ENCODE measurements at regions not wholly inside any gene's neighbourhood (a gene's known extent, or its start where the extent isn't known, plus 50 kb on each side); places are given as distances from the start of the nearest gene placed in this dataset.

DNA sequence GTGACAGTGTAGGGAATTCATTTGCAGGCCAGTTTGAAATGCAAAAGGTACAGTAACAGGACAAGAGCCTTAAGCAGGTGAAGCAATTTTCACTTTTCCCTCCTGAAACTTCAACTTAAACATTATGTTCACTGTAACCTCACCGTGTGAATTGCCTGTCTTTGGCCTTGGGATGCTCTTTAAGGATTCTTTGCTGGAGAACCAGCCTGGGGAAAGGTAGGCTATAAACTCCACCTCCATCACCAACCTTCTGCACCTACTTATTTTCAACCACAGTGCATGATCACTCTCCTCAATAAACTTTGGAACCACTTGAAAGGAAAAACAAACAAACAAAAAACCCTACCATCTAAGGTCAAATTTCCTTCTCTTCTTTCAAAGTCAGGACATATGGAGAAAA, 300.5 kb downstream of the TLE1 start:
- no peak for DNase-seq

GRCh38 chr9:81387360-81388106, 301.8 kb downstream of the TLE1 start:
- DNase-seq: no peak

DNA sequence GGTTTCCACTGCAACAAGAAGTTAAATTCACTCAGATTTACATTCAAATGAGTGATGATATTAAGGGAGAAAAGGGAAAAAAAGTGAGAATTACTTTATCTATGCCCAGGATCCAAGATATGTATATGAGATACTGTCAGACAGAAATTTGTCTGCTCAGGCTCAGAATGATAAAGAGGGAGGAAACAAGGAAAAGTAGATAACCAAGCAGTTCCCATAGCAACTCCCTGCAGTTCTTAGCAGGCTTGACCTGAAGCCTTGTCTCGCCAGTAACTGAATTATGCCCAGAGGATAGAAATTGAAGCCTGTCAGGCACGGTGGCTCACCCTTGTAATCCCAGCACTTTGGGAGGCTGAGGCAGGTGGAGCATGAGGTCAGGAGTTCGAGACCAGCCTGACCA, 304.4 kb downstream of the TLE1 start:
- DNase-seq: no peak

GRCh38 chr9:81382281-81382680, 307.1 kb downstream of the TLE1 start:
- no peak for DNase-seq

- no peak for DNase-seq
These were observed 307.7 kb downstream of the TLE1 start for GRCh38 chr9:81381694-81382093.

DNA sequence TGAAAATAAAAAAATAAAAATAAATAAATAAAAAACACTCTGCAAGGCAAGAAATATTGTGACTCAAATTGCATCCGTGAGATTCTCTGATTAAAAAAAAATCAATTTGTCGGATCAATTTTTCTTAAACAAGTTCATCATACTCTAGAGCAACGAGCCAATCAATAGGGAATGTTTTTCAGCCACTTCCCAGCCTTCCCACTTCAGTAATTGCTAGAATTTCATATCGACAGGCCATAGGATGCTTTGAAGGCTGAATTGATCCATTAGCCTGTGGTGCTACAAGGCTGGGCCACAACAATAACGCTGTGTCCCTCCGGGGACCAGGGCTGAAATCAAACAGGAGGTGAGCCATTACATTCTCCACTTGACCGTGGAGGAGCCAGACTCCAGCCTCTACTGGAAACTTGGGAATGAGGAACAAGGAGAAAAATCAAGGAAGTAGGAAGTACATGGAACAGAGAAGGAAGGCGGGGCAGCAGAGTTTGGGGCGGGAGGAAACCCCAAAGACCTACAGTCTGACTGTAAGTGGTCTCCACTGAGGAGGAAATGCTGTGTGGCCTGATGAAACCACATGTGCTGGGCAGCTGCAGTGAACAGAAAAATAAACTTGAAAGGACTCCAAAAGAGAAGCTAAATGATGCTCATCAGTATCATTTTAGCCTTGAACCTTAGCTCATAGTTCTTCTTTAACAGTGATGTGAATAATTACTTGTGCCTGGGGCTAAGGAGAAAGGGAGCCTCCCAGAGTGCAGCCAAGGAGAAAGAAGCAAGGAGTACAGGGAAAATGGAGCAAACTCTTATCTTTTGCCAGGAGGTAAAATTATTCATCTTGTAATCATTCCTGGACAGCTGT, 308.6 kb downstream of the TLE1 start:
- no peak for DNase-seq

DNA sequence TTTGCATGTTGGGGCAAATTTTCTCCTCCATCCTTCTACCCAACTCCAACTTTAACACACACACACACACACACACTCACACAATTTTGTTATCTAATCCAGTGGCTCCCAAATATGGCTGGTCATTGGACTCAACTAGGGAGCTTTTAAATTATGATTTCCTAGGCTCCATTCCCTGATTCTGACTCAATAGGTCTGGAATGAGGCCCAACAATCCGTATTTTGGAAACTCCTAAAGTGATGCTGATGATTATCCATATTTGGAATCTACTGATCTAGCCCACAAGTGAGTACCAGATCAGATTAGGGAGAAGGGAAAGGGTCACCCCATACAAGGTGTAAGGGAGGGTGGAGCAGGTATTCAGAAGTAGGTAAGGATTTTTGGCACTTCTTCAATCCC, 309.7 kb downstream of the TLE1 start:
- DNase-seq: no peak

GRCh38 chr9:81377921-81378320, 311.4 kb downstream of the TLE1 start:
- no peak for DNase-seq

- DNase-seq: no peak
These were observed 312.0 kb downstream of the TLE1 start for GRCh38 chr9:81377320-81377719.

GRCh38 chr9:81375187-81376100, 313.9 kb downstream of the TLE1 start:
- no peak for DNase-seq

DNA sequence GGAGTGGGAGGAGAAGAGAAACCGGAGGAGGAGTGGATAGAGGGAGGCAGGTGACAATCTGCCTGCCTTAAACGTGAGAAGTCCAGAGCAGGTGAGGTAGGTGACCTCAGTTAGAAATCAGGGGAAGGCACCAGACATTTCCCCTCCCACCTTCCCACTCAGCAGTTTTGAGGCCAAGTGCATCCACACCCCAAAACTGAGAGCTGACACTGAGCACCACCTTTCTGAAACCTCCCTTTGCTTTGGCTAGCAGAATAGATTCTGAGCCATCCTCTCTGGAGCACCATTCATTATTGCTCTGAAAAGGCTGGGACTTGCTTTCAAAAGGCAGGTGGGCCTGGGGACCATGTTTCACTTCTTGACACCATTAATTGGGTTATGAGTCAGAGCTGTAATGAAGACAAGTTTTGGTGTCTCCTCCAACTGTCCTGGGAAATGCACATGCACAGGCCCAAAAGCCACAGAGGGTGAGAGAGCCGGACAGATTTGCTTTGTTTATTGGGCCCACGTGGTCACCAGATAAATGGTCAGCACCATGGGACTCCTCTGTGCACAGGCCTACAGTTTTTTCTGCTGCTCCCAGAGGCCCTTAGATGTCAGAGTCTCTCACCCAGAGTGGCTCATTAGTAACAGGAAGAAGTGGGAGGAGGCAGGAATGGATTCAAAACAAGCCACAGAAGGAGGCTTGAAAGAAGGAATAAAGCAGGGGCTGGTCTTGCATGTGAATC, 314.7 kb downstream of the TLE1 start:
- DNase-seq: no peak

- no peak for DNase-seq
These were observed 316.1 kb downstream of the TLE1 start for GRCh38 chr9:81373294-81373693.

GRCh38 chr9:81372628-81373191, 316.6 kb downstream of the TLE1 start:
- no peak for DNase-seq

DNA sequence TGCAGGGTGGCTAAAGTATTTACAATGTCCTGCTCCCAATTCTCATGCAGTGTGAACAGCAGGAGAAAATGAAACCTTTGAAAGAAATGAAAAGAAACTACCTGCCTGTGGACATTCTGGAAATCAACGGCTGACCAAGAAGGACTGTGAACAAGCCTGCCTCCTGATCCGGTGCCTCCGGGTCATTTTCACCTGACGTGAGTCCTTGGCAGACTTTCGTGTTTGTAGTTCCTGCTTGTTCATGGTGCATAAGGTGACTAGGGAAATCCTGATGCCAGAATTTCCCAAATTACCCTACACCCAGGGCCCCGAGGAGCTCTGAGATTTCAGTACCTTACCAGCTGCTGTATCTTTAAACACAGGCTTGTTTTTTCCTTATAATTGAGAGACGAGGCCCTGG, 317.5 kb downstream of the TLE1 start:
- DNase-seq: no peak

GRCh38 chr9:81370650-81371049, 318.7 kb downstream of the TLE1 start:
- DNase-seq: no peak

DNA sequence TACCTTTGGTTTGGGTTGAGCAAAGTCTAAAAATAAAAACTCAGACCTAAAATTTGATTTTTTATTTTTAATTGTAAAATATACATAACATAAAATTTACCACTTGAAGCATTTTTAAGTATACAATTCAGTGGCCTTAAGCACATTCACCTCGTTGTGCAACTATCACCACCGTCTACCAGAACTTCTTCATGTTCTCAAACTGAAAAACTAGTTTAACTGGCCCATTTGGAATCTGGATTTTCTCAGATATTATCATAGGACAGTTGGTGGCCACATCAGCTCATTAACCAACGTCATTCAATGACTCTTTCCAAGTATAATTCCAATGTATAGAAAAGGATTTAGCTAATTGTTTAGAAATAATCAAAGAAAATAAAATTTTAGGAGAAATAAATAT, 319.3 kb downstream of the TLE1 start:
- no peak for DNase-seq

DNA sequence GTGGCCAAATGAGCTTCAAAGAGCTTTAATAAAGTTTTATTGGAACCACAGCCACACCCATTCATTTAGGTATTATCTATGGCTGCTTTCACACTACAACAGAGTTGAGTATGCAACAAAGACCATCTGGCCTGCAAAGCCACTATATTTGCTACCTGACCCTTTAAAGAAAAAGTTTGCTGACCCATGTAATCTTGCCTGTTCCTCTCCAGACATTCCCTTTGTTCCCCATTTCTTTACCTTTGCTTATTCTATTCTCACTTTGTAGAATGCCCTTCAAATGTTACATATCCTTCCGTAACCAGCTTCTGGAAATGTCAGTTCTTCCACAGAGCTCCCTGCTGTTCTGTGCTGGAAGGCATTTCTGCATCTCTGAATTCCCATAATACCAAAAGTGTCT, 320.2 kb downstream of the TLE1 start:
- DNase-seq: no peak

DNA sequence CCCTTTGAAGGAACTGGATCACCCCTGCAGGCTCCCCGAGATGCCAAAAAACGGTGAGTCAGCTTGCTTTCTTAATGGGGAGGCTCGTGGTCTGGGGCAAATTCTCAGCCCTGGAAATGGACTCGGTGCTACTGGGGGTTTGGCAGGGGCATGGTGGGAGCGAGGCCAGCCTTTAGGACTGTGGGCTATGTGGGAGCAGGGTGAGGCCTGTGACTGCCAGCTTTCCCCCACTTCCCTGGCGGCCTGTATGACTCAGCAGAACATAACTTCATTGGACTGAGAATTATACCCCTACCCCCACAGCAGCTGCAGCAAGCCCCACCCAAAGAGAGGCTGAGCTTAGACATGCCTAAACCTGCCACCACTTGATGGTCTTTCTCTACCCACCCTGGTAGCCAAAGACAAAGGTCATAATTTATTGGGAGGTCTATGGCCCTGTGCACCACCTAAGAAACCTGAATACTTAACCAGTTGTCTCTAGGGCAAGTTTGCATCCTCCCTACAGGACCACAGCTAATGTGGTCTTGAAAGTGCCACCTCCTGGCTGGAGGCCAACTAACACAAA, 325.3 kb downstream of the TLE1 start:
- DNase-seq: no peak

DNA sequence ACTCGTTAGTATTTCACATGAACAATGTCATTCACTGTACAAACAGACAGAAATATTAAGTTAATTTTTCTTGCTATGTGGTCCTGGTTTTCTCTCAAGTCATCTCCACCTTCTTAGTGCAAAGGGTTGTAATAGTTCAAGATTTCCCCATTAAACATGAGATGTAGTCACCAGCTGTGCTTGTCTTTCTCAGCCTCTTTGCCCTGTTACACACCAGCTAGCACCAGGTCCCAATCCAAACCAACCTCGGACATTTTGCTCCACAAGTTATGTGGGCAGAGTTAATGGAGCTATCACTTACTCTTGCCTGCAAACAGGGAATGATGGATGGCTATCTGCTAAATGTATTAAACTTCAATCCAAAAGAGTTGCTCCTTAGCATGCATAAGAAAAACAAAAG, 328.1 kb downstream of the TLE1 start:
- DNase-seq: no peak

GRCh38 chr9:81351166-81351565, 338.2 kb downstream of the TLE1 start:
- DNase-seq: no peak

- no peak for DNase-seq
These were observed 345.0 kb downstream of the TLE1 start for GRCh38 chr9:81344366-81344765.
